ENCODE measurements at regions not wholly inside any gene's neighbourhood (a gene's known extent, or its start where the extent isn't known, plus 50 kb on each side); places are given as distances from the start of the nearest gene placed in this dataset.

DNA sequence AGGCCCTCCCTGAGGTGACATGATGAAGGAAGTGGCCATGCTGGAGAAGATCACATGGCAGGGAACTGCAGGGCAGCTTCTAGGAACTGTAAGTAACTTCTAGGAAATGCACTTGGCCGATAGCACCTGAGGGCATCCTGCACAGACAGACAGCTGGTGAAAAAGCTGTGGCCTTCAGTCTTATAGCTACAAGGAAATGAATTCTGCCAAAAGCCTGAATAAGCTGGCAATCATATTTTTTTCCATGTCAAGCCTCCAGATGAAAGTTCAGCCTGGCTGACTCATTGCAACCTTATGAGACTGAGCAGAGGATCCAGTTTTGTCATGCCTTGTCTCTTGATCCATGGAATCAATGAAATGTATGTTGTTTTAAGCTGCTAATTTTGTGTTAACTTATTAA, 91.1 kb upstream of the CACNA2D1 start:
- H3K27me3 ChIP-seq (ENCODE audit: control insufficient read depth, insufficient read depth, low read length): no peaks in the 10 kb centered on the region
- TF ChIP-seq CTCF (IDR thresholded peaks at IDR 0.05; ENCODE audit: insufficient read depth, low read length, poor library complexity, severe bottlenecking): no peak
- H3K36me3 ChIP-seq (ENCODE audit: control insufficient read depth, insufficient read depth, low read length): no peaks in the 10 kb centered on the region
- no peak overlapping the region for H3K4me3 ChIP-seq (ENCODE audit: low read depth, low read length)
- DNase-seq (ENCODE audit: low read depth): no peak

DNA sequence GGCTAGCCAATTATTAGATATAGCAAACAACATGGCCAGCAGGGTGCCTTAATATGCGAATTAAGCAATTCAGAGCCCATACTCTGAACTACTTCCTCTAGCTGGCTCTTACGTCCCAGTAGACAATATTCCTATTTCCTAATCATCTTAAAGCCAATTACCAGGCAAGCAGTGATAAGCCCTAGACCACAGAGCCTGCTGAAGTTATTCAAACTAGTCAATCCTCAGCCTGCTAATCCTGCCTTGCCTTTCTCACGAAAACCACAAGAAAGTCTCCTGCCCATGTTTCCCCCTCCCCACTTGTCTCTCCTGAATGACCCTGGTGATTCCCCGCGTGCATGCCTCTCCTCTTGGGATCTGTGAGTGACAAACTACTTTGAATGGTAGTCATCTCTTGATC, 86.8 kb upstream of the CACNA2D1 start:
- Histone ChIP-seq H3K36me3 (ENCODE audit: control insufficient read depth, insufficient read depth, low read length) (no peaks in the 10 kb centered on the region), H3K4me3 (ENCODE audit: low read depth, low read length) (no peak overlapping the region), H3K27me3 (ENCODE audit: control insufficient read depth, insufficient read depth, low read length) (no peaks in the 10 kb centered on the region)
- no peak for TF ChIP-seq CTCF (IDR thresholded peaks at IDR 0.05; ENCODE audit: insufficient read depth, low read length, poor library complexity, severe bottlenecking)
- DNase-seq (ENCODE audit: low read depth): no peak

DNA sequence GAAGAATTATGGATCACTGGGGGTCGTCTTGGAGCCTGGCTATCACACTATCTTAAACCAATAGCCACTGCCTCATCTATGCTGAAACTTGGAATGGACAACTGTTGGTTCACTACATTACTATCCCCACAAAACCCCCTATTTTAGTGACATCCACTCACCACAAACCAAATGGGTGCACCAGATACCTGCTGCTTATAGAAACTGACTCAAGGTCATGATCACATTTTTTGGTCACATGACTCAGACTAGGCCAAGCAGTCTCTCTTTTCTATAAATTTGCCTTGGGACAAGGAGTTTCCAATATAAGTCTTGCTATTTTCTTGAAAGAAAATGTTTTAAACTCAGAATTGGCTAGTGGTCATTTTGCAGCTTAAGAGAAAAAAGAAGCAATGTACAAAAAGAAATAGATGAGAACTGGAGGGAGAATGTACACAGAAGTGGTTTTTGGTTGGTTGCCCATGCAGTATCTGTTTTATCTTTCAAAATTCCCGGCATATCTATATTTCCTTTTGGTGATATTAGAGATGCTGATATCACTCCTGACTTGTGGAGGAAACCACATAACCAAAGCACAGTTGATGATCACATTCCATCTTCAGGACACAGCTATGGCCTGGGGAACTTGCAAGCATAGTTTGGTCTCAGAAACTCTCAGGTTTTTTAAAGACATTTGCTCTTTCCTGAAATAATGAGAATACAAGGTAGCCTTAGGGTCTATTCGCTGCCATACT, 85.2 kb upstream of the CACNA2D1 start:
- no peaks in the 10 kb centered on the region for H3K36me3 ChIP-seq (ENCODE audit: control insufficient read depth, insufficient read depth, low read length)
- no peak for DNase-seq (ENCODE audit: low read depth)
- no peak for TF ChIP-seq CTCF (IDR thresholded peaks at IDR 0.05; ENCODE audit: insufficient read depth, low read length, poor library complexity, severe bottlenecking)
- H3K4me3 ChIP-seq (ENCODE audit: low read depth, low read length): no peak overlapping the region
- no peaks in the 10 kb centered on the region for H3K27me3 ChIP-seq (ENCODE audit: control insufficient read depth, insufficient read depth, low read length)

DNA sequence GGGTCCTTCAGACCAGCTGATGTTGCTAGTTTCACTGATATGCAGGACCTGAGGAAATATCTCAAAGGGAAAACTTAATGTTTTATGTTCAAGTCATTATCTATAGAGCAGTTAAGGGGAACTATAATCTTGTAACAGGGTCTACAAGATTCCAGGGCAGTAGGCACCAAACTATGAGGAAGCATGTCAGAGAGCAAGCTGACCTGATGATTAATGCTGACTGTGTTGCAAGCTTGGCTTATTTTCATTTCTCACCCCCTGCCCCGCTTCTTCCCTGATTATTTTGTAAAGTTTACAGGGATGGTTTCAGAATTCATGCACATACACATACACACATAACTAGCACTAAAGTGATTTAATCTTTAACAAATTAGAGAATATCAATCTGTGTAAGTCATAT, 84.3 kb upstream of the CACNA2D1 start:
- Histone ChIP-seq H3K27me3 (ENCODE audit: control insufficient read depth, insufficient read depth, low read length) (no peaks in the 10 kb centered on the region), H3K36me3 (ENCODE audit: control insufficient read depth, insufficient read depth, low read length) (no peaks in the 10 kb centered on the region), H3K4me3 (ENCODE audit: low read depth, low read length) (no peak overlapping the region)
- TF ChIP-seq CTCF (IDR thresholded peaks at IDR 0.05; ENCODE audit: insufficient read depth, low read length, poor library complexity, severe bottlenecking): no peak
- DNase-seq (ENCODE audit: low read depth): no peak

- DNase-seq (ENCODE audit: low read depth): no peak
- TF ChIP-seq CTCF (IDR thresholded peaks at IDR 0.05; ENCODE audit: insufficient read depth, low read length, poor library complexity, severe bottlenecking): no peak
- H3K36me3 ChIP-seq (ENCODE audit: control insufficient read depth, insufficient read depth, low read length): no peaks in the 10 kb centered on the region
- H3K27me3 ChIP-seq (ENCODE audit: control insufficient read depth, insufficient read depth, low read length): no peaks in the 10 kb centered on the region
- no peak overlapping the region for H3K4me3 ChIP-seq (ENCODE audit: low read depth, low read length)
These were observed 78.4 kb upstream of the CACNA2D1 start for GRCh38 chr7:82521906-82522445.

DNA sequence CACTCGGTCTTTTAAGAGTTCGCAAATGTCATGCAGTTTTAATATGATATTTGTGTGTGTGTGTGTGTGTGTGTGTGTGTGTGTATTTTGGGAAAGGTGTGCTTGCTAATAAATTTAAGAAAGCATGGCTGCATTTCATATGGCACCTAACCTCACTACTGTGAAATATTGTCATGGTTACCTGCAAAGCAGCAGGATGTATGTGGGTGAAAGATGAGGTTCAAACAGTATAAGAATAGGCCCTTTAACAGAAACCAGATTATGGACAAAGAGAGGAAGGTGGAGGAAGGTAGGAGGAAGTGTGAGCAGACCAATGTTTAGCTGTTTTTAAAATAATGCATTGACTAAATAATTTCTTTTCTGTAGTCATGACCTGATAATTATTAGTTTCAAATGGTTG, 73.5 kb upstream of the CACNA2D1 start:
- Histone ChIP-seq H3K36me3 (ENCODE audit: control insufficient read depth, insufficient read depth, low read length) (no peaks in the 10 kb centered on the region), H3K4me3 (ENCODE audit: low read depth, low read length) (no peak overlapping the region), H3K27me3 (ENCODE audit: control insufficient read depth, insufficient read depth, low read length) (no peaks in the 10 kb centered on the region)
- no peak for DNase-seq (ENCODE audit: low read depth)
- TF ChIP-seq CTCF (IDR thresholded peaks at IDR 0.05; ENCODE audit: insufficient read depth, low read length, poor library complexity, severe bottlenecking): no peak

Data from kidney epithelial cell (primary cell).